B cell (primary cell): ENCODE measurements at regions not wholly inside any gene's neighbourhood (a gene's known extent, or its start where the extent isn't known, plus 50 kb on each side); places are given as distances from the start of the nearest gene placed in this dataset.
"Not testable (repeated sequence)": the region's sequence is repeated elsewhere in the genome, so short reads cannot be mapped to it uniquely, and the experiment has no call there.

Experiments used
- CTCF ChIP-seq: fragments of 200-600 bp; IDR thresholded peaks from one replicate; pipeline ENCODE4 v1.8.0; 2022; ENCODE audit warnings: antibody characterized with exemption, mild to moderate bottlenecking
- EZH2 ChIP-seq: IDR thresholded peaks from 2 replicates; pipeline ENCODE4 v1.6.1; 2012; ENCODE audit warnings: borderline replicate concordance, low read depth, mild to moderate bottlenecking, moderate library complexity, low read length; ENCODE audit not compliant: insufficient read depth, poor library complexity, severe bottlenecking

DNA sequence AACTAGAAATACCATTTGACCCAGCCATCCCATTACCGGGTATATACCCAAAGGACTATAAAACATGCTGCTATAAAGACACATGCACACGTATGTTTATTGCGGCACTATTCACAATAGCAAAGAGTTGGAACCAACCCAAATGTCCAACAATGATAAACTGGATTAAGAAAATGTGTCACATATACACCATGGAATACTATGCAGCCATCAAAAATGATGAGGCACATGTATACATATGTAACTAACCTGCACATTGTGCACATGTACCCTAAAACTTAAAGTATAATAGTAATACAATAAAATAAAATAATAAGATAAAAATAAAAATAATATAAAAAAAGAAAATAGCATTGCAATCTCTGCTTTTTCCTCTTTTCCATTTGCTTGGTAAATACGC lies 344.7 kb downstream of the FGF10 start:
- not testable (repeated sequence) for TF ChIP-seq CTCF, EZH2
